CD4-positive, alpha-beta T cell treated with Interleukin-17A for 4 hours (primary cell): ENCODE measurements at regions not wholly inside any gene's neighbourhood (a gene's known extent, or its start where the extent isn't known, plus 50 kb on each side); places are given as distances from the start of the nearest gene placed in this dataset.
A peak's percentile ranks its signal among the peaks of the same experiment; 100 is the strongest.

Source experiments
- DNase-seq: peaks from one replicate; pipeline ENCODE4 v3.0.0-alpha.2; 2020; ENCODE audit warnings: mixed read lengths

DNA sequence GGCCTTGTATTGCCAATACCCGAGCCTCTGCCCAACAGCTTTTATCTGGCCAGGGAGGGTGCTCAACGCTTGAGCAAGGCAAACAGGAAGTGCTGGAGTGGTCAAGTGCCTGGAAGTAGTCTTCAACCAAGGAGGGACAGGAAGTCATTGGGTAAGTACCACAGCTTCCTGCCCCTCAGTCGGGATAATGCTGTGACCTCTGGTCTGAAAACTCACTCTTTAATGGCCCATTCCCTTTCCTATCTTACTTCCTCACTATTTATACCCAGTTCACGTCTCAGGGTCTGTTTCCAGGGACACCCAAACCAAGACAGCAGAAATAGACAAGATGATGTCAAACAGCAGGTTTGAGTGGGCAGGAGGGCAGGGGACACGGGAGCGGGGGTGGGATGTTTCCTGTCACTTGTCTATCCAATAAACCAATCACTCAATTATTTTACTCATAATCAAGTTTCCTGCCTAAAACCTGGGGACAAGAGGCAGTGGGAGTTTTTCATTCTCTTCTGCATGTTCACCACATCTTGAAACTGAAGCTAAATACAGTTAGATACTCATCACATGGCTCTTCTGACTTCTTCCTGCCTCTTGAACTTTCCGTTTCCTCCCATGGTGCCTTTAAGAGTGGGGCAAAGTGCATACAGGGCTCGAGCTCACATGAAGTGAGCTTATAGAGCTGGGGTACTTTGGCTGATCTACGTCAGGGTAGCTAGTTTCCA, 68.9 kb upstream of the CAB39 start:
- peak; percentile 55 for DNase-seq

- DNase-seq = no peak
Observed at GRCh38 chr2:230644356-230644935, 68.2 kb upstream of the CAB39 start.

GRCh38 chr2:230648356-230648755, 64.3 kb upstream of the CAB39 start:
- no peak for DNase-seq

GRCh38 chr2:230650585-230651137, 62.0 kb upstream of the CAB39 start:
- no peak for DNase-seq

- DNase-seq = no peak
Observed at GRCh38 chr2:230654057-230654456, 58.6 kb upstream of the CAB39 start.

DNA sequence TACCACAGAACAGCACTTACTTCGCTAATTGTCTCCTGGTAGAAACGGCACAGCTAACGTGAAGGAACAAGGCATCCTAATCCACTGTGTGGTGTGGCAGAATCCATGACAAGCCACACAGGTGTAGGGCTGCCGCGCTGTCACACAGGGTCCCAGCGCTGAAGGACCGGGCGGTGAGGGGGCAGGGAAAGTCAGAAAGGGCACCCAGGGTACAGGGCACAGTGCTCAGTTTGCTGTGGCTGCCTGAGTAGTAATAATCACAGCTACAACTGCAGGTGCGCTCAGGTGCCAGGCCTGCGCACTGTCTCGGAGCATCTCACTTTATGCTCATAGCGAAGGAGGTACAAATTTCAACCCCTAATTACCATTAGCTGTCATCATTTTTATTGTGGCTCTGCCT, 55.2 kb upstream of the CAB39 start:
- DNase-seq = no peak

- DNase-seq = no peak
Observed at GRCh38 chr2:230657906-230658305, 54.7 kb upstream of the CAB39 start.

DNA sequence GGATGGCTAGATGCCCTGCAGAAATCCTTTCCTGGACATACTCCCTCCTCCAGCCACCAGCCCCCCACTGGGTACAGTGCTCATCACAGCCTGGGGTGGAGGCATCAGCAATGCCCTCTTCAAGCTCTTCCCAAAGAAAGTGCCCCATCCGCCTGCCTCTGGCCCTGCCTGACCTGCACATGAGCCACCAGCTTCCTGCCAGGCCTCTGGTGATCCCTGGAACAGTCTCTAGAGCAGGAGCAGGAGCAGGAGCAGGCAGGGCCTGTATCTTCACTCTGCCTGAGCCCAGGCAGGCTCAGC, 54.1 kb upstream of the CAB39 start:
- no peak for DNase-seq

DNA sequence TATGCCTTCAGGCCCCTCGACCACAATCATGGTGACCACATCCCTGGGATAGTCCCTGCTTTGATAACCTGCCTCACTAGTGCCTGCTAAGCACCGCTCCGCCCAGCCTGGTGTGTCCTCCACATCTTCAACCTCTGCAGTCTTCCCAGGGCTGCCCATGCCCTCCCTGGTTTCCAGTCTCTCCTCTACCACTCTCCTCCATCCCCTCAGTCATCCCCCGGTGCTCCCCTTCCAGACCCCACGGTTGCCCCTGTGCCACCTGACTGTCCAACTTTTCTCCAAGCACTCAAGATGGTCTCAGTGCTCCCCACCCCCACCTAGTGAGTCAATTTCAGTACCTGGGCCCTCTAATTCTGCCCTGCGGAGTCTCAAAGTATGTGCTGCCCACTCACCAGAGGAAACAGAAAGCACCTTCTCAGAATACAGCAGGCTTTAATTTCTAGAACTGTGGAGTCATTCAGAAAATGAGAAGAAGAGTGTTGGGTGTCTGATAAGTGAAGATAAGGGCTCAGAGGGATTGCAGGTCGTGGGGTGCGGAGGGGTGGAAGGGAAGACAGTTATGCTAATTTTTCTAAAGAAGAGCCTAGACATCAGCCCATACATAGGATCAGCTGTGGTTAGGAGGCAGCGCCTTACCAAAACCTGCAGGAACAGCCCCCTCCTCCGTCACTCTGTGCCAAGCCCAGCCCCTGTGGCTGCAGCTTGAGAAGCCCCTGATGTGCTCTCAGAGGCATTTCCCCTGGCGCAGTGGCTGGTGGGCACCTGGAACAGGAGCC, 53.6 kb upstream of the CAB39 start:
- peak; percentile 45 for DNase-seq

DNA sequence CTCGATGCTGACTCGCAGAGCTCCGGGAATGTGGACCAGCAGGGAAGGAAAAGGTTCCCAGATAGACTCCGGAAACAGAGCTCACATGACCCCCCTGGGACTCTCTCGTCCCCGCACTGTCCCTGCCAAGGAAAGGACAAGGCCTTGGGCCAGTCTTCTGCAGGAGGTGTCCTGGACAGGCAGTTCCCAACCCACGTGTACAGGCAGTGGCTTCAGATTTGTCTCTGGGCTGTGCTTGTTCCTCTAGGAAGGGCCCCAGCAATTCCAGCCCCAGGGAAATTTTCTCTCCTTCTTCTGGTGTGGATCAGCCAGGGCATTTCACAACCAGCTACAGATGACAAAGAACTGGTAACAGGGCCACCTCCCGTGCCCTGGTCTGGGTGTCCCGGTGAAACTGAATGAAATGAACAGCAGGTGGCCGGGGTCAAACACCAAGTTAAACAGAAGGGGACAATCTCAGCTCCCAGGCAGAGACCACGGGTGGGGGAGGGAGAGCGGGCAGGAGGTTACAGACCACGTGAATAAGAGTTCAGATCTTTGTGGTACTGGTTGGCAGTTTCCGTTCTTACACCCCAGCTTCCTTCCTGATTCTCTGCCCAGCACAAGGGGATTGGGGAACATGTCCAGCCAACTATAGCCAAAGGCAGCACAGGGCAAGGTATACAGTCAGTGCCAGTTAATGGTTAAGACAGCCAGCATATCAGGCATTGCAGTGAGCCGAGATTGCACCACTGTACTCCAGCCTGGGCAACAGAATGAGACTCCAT, 52.2 kb upstream of the CAB39 start:
- DNase-seq = peak; percentile 64

DNA sequence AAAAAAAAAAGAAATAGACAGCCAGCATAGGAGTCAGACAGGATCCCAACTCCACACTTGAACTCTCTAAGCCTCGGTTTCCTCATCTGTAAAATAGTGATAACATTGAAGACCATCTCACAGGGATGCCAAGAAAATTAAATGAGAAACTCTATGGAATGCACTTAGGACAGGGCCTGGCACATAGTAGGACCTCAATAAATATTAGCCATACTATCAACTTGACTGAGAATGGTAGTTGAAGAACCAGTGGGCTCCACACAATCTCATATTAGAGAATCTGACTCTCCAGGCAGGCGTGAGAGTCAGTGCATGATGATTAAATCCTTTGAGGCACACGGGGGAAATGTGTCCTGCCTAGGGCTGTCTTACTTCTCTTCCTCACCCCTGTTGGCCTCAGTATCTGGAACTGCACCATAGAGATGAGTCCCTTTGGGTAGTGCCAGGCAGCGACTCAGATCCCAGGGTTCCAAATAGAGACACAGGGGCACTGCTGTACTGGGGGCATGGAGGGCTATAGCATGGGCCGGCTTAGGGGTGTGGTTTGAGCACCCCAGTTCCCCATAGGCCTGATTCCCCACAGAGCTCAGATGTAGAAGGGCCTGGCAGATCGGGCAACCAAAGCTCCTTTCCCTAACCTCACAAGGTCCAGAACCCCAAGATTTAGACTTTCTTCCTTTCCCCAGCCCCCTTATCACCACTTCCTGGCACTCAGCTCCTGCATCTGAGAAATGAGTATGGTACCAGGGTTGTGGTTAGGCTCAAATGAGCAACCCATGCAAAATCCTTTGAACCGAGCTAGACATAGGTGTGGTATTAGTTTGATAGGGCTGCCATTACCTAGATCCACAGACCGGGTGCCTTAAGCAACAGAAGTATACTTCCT, 51.3 kb upstream of the CAB39 start:
- peak; percentile 64 for DNase-seq
